Erythroblast (primary cell): ENCODE measurements at regions not wholly inside any gene's neighbourhood (a gene's known extent, or its start where the extent isn't known, plus 50 kb on each side); places are given as distances from the start of the nearest gene placed in this dataset.

Experiments used
- GATA1 ChIP-seq: IDR thresholded peaks from 2 replicates; pipeline ENCODE4 v1.6.1; 2011; ENCODE audit warnings: low read depth, mild to moderate bottlenecking, control low read depth, low read length, moderate library complexity
- POLR2A ChIP-seq: IDR thresholded peaks from 2 replicates; pipeline ENCODE4 v1.6.1; 2011; ENCODE audit warnings: mild to moderate bottlenecking, low read length

DNA sequence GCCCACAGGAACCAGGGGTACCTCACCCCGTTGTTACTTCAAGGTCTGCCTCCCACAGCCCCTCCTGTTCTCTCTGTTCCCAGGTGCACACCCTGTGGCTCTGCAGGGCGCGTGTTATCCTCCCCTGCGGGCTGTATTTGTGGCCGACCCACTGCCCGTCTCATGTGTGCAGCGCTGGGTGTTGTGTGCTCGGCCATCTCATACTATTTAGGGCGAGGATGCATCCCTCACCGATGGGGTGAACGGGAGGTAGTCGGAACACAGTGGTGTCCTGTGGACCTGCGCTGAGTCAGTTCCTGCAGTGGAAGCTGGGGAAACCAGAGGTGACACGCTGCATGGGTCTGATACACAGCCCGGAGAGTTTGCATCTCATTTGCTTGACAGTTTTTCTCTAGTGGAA, 94.5 kb upstream of the SULF2 start:
- TF ChIP-seq POLR2A: no peak
- no peak for TF ChIP-seq GATA1
